ENCODE measurements at regions not wholly inside any gene's neighbourhood (a gene's known extent, or its start where the extent isn't known, plus 50 kb on each side); places are given as distances from the start of the nearest gene placed in this dataset.

DNA sequence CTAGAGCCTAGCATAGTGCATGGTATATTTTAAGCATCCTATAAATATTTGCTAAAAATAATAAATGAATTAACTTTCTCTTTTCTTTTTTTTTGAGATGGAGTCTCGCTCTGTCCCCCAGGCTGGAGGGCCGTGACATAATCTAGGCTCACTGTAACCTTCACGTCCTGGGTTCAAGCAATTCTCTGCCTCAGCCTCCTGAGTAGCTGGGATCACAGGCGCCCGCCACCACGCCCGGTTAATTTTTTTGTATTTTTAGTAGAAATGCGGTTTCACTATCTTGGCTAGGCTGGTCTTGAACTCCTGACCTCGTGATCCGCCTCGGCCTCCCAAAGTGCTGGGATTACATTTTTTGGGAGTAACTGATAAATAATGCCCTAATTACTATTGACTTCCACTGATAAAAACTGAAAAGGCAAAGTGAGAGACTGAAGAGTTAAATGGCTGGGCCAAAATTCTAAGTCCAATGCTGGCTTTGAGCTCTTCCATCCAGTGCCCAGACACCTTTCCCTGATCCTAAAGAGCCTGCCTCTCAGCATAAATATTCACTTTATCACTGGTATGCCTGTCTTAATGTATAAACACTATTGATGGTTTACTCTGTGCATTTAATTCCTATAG lies 213.0 kb upstream of the KRR1 start:
- no peak for TF ChIP-seq SIN3A (IDR thresholded peaks at IDR 0.05; ENCODE audit: borderline replicate concordance, insufficient read depth, low read length)
- no peak for TF ChIP-seq POLR2AphosphoS5 (IDR thresholded peaks at IDR 0.05; ENCODE audit: low read depth, low read length)
- TF ChIP-seq, protein P1, sequence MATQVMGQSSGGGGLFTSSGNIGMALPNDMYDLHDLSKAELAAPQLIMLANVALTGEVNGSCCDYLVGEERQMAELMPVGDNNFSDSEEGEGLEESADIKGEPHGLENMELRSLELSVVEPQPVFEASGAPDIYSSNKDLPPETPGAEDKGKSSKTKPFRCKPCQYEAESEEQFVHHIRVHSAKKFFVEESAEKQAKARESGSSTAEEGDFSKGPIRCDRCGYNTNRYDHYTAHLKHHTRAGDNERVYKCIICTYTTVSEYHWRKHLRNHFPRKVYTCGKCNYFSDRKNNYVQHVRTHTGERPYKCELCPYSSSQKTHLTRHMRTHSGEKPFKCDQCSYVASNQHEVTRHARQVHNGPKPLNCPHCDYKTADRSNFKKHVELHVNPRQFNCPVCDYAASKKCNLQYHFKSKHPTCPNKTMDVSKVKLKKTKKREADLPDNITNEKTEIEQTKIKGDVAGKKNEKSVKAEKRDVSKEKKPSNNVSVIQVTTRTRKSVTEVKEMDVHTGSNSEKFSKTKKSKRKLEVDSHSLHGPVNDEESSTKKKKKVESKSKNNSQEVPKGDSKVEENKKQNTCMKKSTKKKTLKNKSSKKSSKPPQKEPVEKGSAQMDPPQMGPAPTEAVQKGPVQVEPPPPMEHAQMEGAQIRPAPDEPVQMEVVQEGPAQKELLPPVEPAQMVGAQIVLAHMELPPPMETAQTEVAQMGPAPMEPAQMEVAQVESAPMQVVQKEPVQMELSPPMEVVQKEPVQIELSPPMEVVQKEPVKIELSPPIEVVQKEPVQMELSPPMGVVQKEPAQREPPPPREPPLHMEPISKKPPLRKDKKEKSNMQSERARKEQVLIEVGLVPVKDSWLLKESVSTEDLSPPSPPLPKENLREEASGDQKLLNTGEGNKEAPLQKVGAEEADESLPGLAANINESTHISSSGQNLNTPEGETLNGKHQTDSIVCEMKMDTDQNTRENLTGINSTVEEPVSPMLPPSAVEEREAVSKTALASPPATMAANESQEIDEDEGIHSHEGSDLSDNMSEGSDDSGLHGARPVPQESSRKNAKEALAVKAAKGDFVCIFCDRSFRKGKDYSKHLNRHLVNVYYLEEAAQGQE (IDR thresholded peaks at IDR 0.05; ENCODE audit: insufficient read depth in 1 of 2, low read depth in 2 of 2, low read length in 2 of 2), result no peak
- TF ChIP-seq TAF1 (IDR thresholded peaks at IDR 0.05; ENCODE audit: borderline replicate concordance, insufficient read depth, low read length), result no peak
- no peak for TF ChIP-seq FOXP2 (optimal IDR thresholded peaks at IDR 0.05; ENCODE audit: borderline replicate concordance, extremely low read depth, extremely low read length, insufficient read depth)

Measured in PFSK-1 (cell line).